Right cardiac atrium (tissue), 5 donors: ENCODE measurements at regions not wholly inside any gene's neighbourhood (a gene's known extent, or its start where the extent isn't known, plus 50 kb on each side); places are given as distances from the start of the nearest gene placed in this dataset.

Source experiments
- ATAC-seq, 2 donors: fragments of 200-7000 bp; cut with Tn5 transposase; one replicate each; pipeline versions ENCODE4 v1.8.0 to v1.9.1; 2020; ENCODE audit warnings: moderate library complexity in 2 of 2, mild to moderate bottlenecking in 1 of 2
- DNase-seq, 3 donors: peaks; one replicate each; pipeline ENCODE4 v3.0.0-alpha.2; 2020
- H3K27ac ChIP-seq: one replicate; pipeline ENCODE4 v1.5.1; 2013; ENCODE audit warnings: mild to moderate bottlenecking, low read length, control low read depth, moderate library complexity
- H3K27me3 ChIP-seq: one replicate; pipeline ENCODE4 v1.6.1; 2013; ENCODE audit not compliant: control insufficient read depth, insufficient read depth
- H3K4me1 ChIP-seq: one replicate; pipeline ENCODE4 v1.6.1; 2013; ENCODE audit warnings: low read length; ENCODE audit not compliant: control insufficient read depth, insufficient read depth
- H3K4me3 ChIP-seq: one replicate; pipeline ENCODE4 v1.5.1; 2013; ENCODE audit warnings: low read length, control low read depth
- H3K9me3 ChIP-seq: one replicate; pipeline ENCODE4 v1.6.1; 2013; ENCODE audit warnings: low read length; ENCODE audit not compliant: control insufficient read depth
- WGBS: extraction: QIAGEN DNeasy Blood & Tissue Kit; methylation state at CpG from one replicate; pipeline ENCODE4 v1.1.7; 2013; 5-methylcytosine and 5-hydroxymethylcytosine counted together
- intact Hi-C, 4 donors: fragments of 100-400 bp; cut with DNase I; formaldehyde crosslinking; loops; one replicate each; pipeline versions ENCODE4 v1.11.0 to v1.14.0; 2022 to 2023
- donor health status: healthy with polysubstance abuse.
- donor health status: DM: no; HTN: yes; CAD: no.
- donor health status: DM: no; HTN: no; CAD: no.
- donor health status: DM: no; HTN: yes; CAD: no; lungs with severe emphysema.
- donor health status: DM: yes; HTN: yes; CAD: no.

- H3K4me3 ChIP-seq: no peak overlapping the region
- intact Hi-C loops: no loop called here
- WGBS: 81% methylated on average over 8 of the region's 8 CpGs
- H3K9me3 ChIP-seq: no peaks in the 10 kb centered on the region
- no peak overlapping the region for H3K27ac ChIP-seq
- DNase-seq: no peak
- H3K27me3 ChIP-seq: no peaks in the 10 kb centered on the region
- no peak for ATAC-seq
- no peaks in the 10 kb centered on the region for H3K4me1 ChIP-seq
These were observed 75.0 kb upstream of the MSX2 start for GRCh38 chr5:174649391-174649790.

GRCh38 chr5:174654442-174654841 is 69.9 kb upstream of the MSX2 start:
- Histone ChIP-seq H3K9me3 (no peaks in the 10 kb centered on the region), H3K27me3 (no peaks in the 10 kb centered on the region), H3K27ac (no peak overlapping the region), H3K4me1 (no peaks in the 10 kb centered on the region), H3K4me3 (no peak overlapping the region)
- no peak for ATAC-seq
- intact Hi-C loops: no loop called here
- 70% methylated on average over 3 of the region's 3 CpGs for WGBS
- DNase-seq: no peak

GRCh38 chr5:174655351-174655750 is 69.0 kb upstream of the MSX2 start:
- Histone ChIP-seq H3K27ac (no peak overlapping the region), H3K4me1 (no peaks in the 10 kb centered on the region), H3K4me3 (no peak overlapping the region), H3K27me3 (no peaks in the 10 kb centered on the region), H3K9me3 (no peaks in the 10 kb centered on the region)
- no peak for ATAC-seq
- intact Hi-C loops: no loop called here
- WGBS: 45% methylated on average over 4 of the region's 4 CpGs
- DNase-seq: no peak

- intact Hi-C loops: no loop called here
- H3K9me3 ChIP-seq: no peaks in the 10 kb centered on the region
- no peak for DNase-seq
- 77% methylated on average over 4 of the region's 4 CpGs for WGBS
- H3K27ac ChIP-seq: no peak overlapping the region
- no peaks in the 10 kb centered on the region for H3K27me3 ChIP-seq
- H3K4me3 ChIP-seq: no peak overlapping the region
- no peaks in the 10 kb centered on the region for H3K4me1 ChIP-seq
- ATAC-seq: no peak
These were observed 60.1 kb upstream of the MSX2 start for GRCh38 chr5:174664180-174664850.

- intact Hi-C loops: no loop called here
- WGBS: 62% methylated on average over 2 of the region's 2 CpGs
- Histone ChIP-seq H3K4me1 (no peaks in the 10 kb centered on the region), H3K27me3 (no peaks in the 10 kb centered on the region), H3K9me3 (no peaks in the 10 kb centered on the region), H3K4me3 (no peak overlapping the region), H3K27ac (no peak overlapping the region)
- ATAC-seq (no peak), DNase-seq (no peak)
These were observed 59.0 kb upstream of the MSX2 start for GRCh38 chr5:174665347-174665746.

GRCh38 chr5:174667526-174667925 is 56.9 kb upstream of the MSX2 start:
- ATAC-seq (no peak), DNase-seq (no peak)
- 86% methylated on average over 2 of the region's 2 CpGs for whole genome bisulfite sequencing

GRCh38 chr5:174668349-174668748 is 56.0 kb upstream of the MSX2 start:
- ATAC-seq: no peak
- H3K9me3 ChIP-seq: no peaks in the 10 kb centered on the region
- no peaks in the 10 kb centered on the region for H3K4me1 ChIP-seq
- intact Hi-C loops: no loop called here
- no peak for DNase-seq
- no peaks in the 10 kb centered on the region for H3K27me3 ChIP-seq
- no peak overlapping the region for H3K4me3 ChIP-seq
- H3K27ac ChIP-seq: no peak overlapping the region
- 87% methylated on average over 5 of the region's 5 CpGs for WGBS

More at GRCh38 chr5:174667526-174667925, 56.9 kb upstream of the MSX2 start:
- Histone ChIP-seq H3K4me1 (no peaks in the 10 kb centered on the region), H3K9me3 (no peaks in the 10 kb centered on the region), H3K27me3 (no peaks in the 10 kb centered on the region), H3K27ac (no peak overlapping the region), H3K4me3 (no peak overlapping the region)
- intact Hi-C loops: no loop called here
